ENCODE measurements at regions not wholly inside any gene's neighbourhood (a gene's known extent, or its start where the extent isn't known, plus 50 kb on each side); places are given as distances from the start of the nearest gene placed in this dataset.

- Histone ChIP-seq H3K9me3 (ENCODE audit: control insufficient read depth, low read length) (no peaks in the 10 kb centered on the region), H3K27ac (ENCODE audit: low read depth in 1 of 2, low read length in 2 of 2) (no peak overlapping the region), H3K4me3 (ENCODE audit: low read length in 2 of 2) (no peak overlapping the region), H3K4me1 (ENCODE audit: control insufficient read depth in 1 of 2, insufficient read depth in 2 of 2, low read length in 2 of 2) (no peaks in the 10 kb centered on the region), H3K36me3 (ENCODE audit: control insufficient read depth in 1 of 2, insufficient read depth in 2 of 2, low read length in 1 of 2) (no peaks in the 10 kb centered on the region), H3K27me3 (ENCODE audit: control insufficient read depth in 1 of 2, insufficient read depth in 2 of 2, low read length in 1 of 2) (no peaks in the 10 kb centered on the region)
- WGBS, 2 donors, result 68 to 70% methylated on average over 2 of the region's 2 CpGs
- intact Hi-C loops (cut with DNase I), result no loop called here
- DNase-seq, result no peak
- no peak for ATAC-seq (ENCODE audit: low FRiP score)
These were observed 81.0 kb upstream of the TRIO start for GRCh38 chr5:14062178-14062577.

DNA sequence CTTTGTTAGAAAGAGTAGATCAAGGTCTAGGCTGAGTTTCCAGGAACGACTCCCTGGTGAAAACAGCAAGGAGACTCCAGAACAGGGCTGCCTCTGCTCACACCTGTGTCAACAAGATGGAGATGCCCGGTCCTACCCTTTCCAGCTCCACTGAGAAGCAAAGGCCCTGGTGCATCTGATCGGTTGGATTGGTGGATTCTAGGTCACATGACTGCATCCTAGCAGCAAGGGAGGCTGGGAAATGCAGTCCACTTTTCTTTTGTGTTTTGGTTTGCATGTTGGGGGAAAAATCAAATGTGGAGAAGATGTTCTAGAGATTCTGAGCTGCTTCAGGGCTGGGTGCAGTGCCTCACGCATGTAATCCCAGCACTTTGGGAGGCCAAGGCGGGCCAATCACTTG is 82.0 kb upstream of the TRIO start:
- no peak overlapping the region for H3K27ac ChIP-seq (ENCODE audit: low read depth in 1 of 2, low read length in 2 of 2)
- DNase-seq (no peak), ATAC-seq (ENCODE audit: low FRiP score) (no peak)
- H3K4me1 ChIP-seq (ENCODE audit: control insufficient read depth in 1 of 2, insufficient read depth in 2 of 2, low read length in 2 of 2), result no peaks in the 10 kb centered on the region
- no peak overlapping the region for H3K4me3 ChIP-seq (ENCODE audit: low read length in 2 of 2)
- intact Hi-C loops (cut with DNase I), result no loop called here
- H3K36me3 ChIP-seq (ENCODE audit: control insufficient read depth in 1 of 2, insufficient read depth in 2 of 2, low read length in 1 of 2), result no peaks in the 10 kb centered on the region
- H3K9me3 ChIP-seq (ENCODE audit: control insufficient read depth, low read length), result no peaks in the 10 kb centered on the region
- no peaks in the 10 kb centered on the region for H3K27me3 ChIP-seq (ENCODE audit: control insufficient read depth in 1 of 2, insufficient read depth in 2 of 2, low read length in 1 of 2)
- 88 to 90% methylated on average over 5 of the region's 5 CpGs for WGBS, 2 donors

- WGBS, 2 donors, result 77 to 86% methylated on average over 3 of the region's 3 CpGs
- H3K4me1 ChIP-seq (ENCODE audit: control insufficient read depth in 1 of 2, insufficient read depth in 2 of 2, low read length in 2 of 2), result no peaks in the 10 kb centered on the region
- no peak for ATAC-seq (ENCODE audit: low FRiP score)
These were observed 82.9 kb upstream of the TRIO start for GRCh38 chr5:14060218-14060617.

DNA sequence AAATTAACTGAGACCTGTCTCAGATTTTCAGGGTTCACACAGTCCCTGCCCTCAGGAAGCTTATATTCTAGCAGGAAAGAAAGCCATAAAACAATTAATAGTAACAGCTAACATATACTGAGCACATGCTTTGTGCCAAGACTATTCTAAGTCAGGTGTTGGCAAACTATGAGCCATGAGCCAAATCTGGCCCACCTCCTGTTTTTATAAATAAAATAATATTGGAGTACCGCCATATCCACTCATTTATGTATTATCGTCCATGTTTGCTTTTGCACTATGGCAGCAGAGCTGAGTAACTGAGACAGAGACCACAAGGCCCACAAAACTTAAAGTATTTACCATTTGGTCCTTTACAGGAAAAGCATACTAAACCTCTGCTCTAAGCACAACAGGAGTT is 83.3 kb upstream of the TRIO start:
- Histone ChIP-seq H3K36me3 (ENCODE audit: control insufficient read depth in 1 of 2, insufficient read depth in 2 of 2, low read length in 1 of 2) (no peaks in the 10 kb centered on the region), H3K9me3 (ENCODE audit: control insufficient read depth, low read length) (no peaks in the 10 kb centered on the region), H3K4me3 (ENCODE audit: low read length in 2 of 2) (no peak overlapping the region), H3K27me3 (ENCODE audit: control insufficient read depth in 1 of 2, insufficient read depth in 2 of 2, low read length in 1 of 2) (no peaks in the 10 kb centered on the region), H3K4me1 (ENCODE audit: control insufficient read depth in 1 of 2, insufficient read depth in 2 of 2, low read length in 2 of 2) (no peaks in the 10 kb centered on the region), H3K27ac (ENCODE audit: low read depth in 1 of 2, low read length in 2 of 2) (no peak overlapping the region)
- no peak for ATAC-seq (ENCODE audit: low FRiP score)
- intact Hi-C loops (cut with DNase I), result no loop called here
- no peak for DNase-seq
- WGBS, 2 donors, result 53 to 64% methylated on average over 2 of the region's 2 CpGs

More at GRCh38 chr5:14060218-14060617, 82.9 kb upstream of the TRIO start:
- H3K36me3 ChIP-seq (ENCODE audit: control insufficient read depth in 1 of 2, insufficient read depth in 2 of 2, low read length in 1 of 2), result no peaks in the 10 kb centered on the region
- H3K9me3 ChIP-seq (ENCODE audit: control insufficient read depth, low read length), result no peaks in the 10 kb centered on the region
- DNase-seq, result no peak
- intact Hi-C loops (cut with DNase I), result no loop called here
- no peak overlapping the region for H3K4me3 ChIP-seq (ENCODE audit: low read length in 2 of 2)
- no peak overlapping the region for H3K27ac ChIP-seq (ENCODE audit: low read depth in 1 of 2, low read length in 2 of 2)
- H3K27me3 ChIP-seq (ENCODE audit: control insufficient read depth in 1 of 2, insufficient read depth in 2 of 2, low read length in 1 of 2), result no peaks in the 10 kb centered on the region

- Histone ChIP-seq H3K4me3 (ENCODE audit: low read length in 2 of 2) (no peak overlapping the region), H3K36me3 (ENCODE audit: control insufficient read depth in 1 of 2, insufficient read depth in 2 of 2, low read length in 1 of 2) (no peaks in the 10 kb centered on the region), H3K27ac (ENCODE audit: low read depth in 1 of 2, low read length in 2 of 2) (no peak overlapping the region), H3K27me3 (ENCODE audit: control insufficient read depth in 1 of 2, insufficient read depth in 2 of 2, low read length in 1 of 2) (no peaks in the 10 kb centered on the region), H3K9me3 (ENCODE audit: control insufficient read depth, low read length) (no peaks in the 10 kb centered on the region), H3K4me1 (ENCODE audit: control insufficient read depth in 1 of 2, insufficient read depth in 2 of 2, low read length in 2 of 2) (no peaks in the 10 kb centered on the region)
- intact Hi-C loops (cut with DNase I), result no loop called here
- DNase-seq (no peak), ATAC-seq (ENCODE audit: low FRiP score) (no peak)
- 53 to 60% methylated on average over 7 of the region's 7 CpGs for WGBS, 2 donors
These were observed 85.9 kb upstream of the TRIO start for GRCh38 chr5:14057289-14057688.

DNA sequence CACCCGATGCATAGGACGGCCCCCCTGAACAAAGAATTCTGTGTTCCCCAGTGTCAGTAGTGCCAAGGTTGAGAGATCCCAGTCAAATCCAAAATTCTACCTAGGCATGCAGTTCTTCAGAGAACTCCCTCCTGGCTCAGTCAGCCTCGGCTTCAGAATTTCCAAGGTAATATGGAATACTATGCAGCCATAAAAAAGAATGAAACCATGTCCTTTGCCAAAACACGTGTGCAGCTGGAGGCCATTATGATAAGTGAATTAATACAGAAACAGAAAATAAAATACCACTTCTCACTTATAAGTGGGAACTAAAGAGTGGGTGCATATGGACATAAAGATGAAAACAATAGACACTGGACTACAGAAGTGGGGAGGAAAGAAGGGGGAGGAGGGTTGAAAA is 87.1 kb upstream of the TRIO start:
- H3K36me3 ChIP-seq (ENCODE audit: control insufficient read depth in 1 of 2, insufficient read depth in 2 of 2, low read length in 1 of 2), result no peaks in the 10 kb centered on the region
- H3K4me3 ChIP-seq (ENCODE audit: low read length in 2 of 2), result no peak overlapping the region
- H3K4me1 ChIP-seq (ENCODE audit: control insufficient read depth in 1 of 2, insufficient read depth in 2 of 2, low read length in 2 of 2), result no peaks in the 10 kb centered on the region
- intact Hi-C loops (cut with DNase I), result no loop called here
- WGBS, 2 donors, result 95 to 96% methylated on average over 4 of the region's 4 CpGs
- H3K27ac ChIP-seq (ENCODE audit: low read depth in 1 of 2, low read length in 2 of 2), result no peak overlapping the region
- DNase-seq (no peak), ATAC-seq (ENCODE audit: low FRiP score) (no peak)
- H3K27me3 ChIP-seq (ENCODE audit: control insufficient read depth in 1 of 2, insufficient read depth in 2 of 2, low read length in 1 of 2), result no peaks in the 10 kb centered on the region
- H3K9me3 ChIP-seq (ENCODE audit: control insufficient read depth, low read length), result no peaks in the 10 kb centered on the region

- H3K4me1 ChIP-seq (ENCODE audit: control insufficient read depth in 1 of 2, insufficient read depth in 2 of 2, low read length in 2 of 2), result no peaks in the 10 kb centered on the region
- no peaks in the 10 kb centered on the region for H3K36me3 ChIP-seq (ENCODE audit: control insufficient read depth in 1 of 2, insufficient read depth in 2 of 2, low read length in 1 of 2)
- H3K9me3 ChIP-seq (ENCODE audit: control insufficient read depth, low read length), result no peaks in the 10 kb centered on the region
- H3K27me3 ChIP-seq (ENCODE audit: control insufficient read depth in 1 of 2, insufficient read depth in 2 of 2, low read length in 1 of 2), result no peaks in the 10 kb centered on the region
- whole genome bisulfite sequencing, 2 donors, result 69 to 78% methylated on average over 9 of the region's 9 CpGs
- intact Hi-C loops (cut with DNase I), result no loop called here
- H3K4me3 ChIP-seq (ENCODE audit: low read length in 2 of 2), result no peak overlapping the region
- DNase-seq (no peak), ATAC-seq (ENCODE audit: low FRiP score) (no peak)
- H3K27ac ChIP-seq (ENCODE audit: low read depth in 1 of 2, low read length in 2 of 2), result no peak overlapping the region
These were observed 87.9 kb upstream of the TRIO start for GRCh38 chr5:14054965-14055963.

GRCh38 chr5:14054111-14054854 is 88.9 kb upstream of the TRIO start:
- ATAC-seq (ENCODE audit: low FRiP score) (no peak), DNase-seq (no peak)
- H3K4me1 ChIP-seq (ENCODE audit: control insufficient read depth in 1 of 2, insufficient read depth in 2 of 2, low read length in 2 of 2), result no peaks in the 10 kb centered on the region
- H3K4me3 ChIP-seq (ENCODE audit: low read length in 2 of 2), result no peak overlapping the region
- 88 to 91% methylated on average over 9 of the region's 9 CpGs for WGBS, 2 donors
- H3K27ac ChIP-seq (ENCODE audit: low read depth in 1 of 2, low read length in 2 of 2), result no peak overlapping the region
- H3K27me3 ChIP-seq (ENCODE audit: control insufficient read depth in 1 of 2, insufficient read depth in 2 of 2, low read length in 1 of 2), result no peaks in the 10 kb centered on the region
- intact Hi-C loops (cut with DNase I), result no loop called here
- no peaks in the 10 kb centered on the region for H3K9me3 ChIP-seq (ENCODE audit: control insufficient read depth, low read length)
- no peaks in the 10 kb centered on the region for H3K36me3 ChIP-seq (ENCODE audit: control insufficient read depth in 1 of 2, insufficient read depth in 2 of 2, low read length in 1 of 2)

Measured in aorta (tissue), 5 donors.